Liver (tissue), 8 donors: ENCODE measurements at regions not wholly inside any gene's neighbourhood (a gene's known extent, or its start where the extent isn't known, plus 50 kb on each side); places are given as distances from the start of the nearest gene placed in this dataset.
A peak's percentile ranks its signal among the peaks of the same experiment; 100 is the strongest.

Experiments
- DNase-seq: peaks from one replicate; pipeline ENCODE4 v3.0.0-alpha.2; 2017; ENCODE audit warnings: low spot score
- H3K27ac ChIP-seq, 2 donors: one replicate each; pipeline ENCODE4 v1.7.0; 2013; ENCODE audit warnings: inconsistent platforms in 2 of 2, low read length in 2 of 2, control low read depth in 1 of 2, low read depth in 1 of 2, mild to moderate bottlenecking in 1 of 2
- H3K27me3 ChIP-seq, 4 donors: one replicate each; pipeline versions ENCODE4 v1.6.1 to v1.7.0; 2013; ENCODE audit warnings: low read length in 3 of 4, inconsistent platforms in 1 of 4, mild to moderate bottlenecking in 1 of 4, moderate library complexity in 1 of 4; ENCODE audit not compliant: control insufficient read depth in 4 of 4, insufficient read depth in 4 of 4
- H3K36me3 ChIP-seq, 4 donors: one replicate each; pipeline versions ENCODE4 v1.6.1 to v1.7.0; 2013; ENCODE audit warnings: low read length in 3 of 4, mild to moderate bottlenecking in 3 of 4, low read depth in 1 of 4, moderate library complexity in 1 of 4; ENCODE audit not compliant: control insufficient read depth in 4 of 4, insufficient read depth in 3 of 4
- H3K4me1 ChIP-seq, 4 donors: one replicate each; pipeline versions ENCODE4 v1.6.1 to v1.7.0; 2013; ENCODE audit warnings: low read length in 3 of 4, mild to moderate bottlenecking in 3 of 4, moderate library complexity in 1 of 4; ENCODE audit not compliant: control insufficient read depth in 4 of 4, insufficient read depth in 4 of 4
- H3K4me3 ChIP-seq, 3 donors: one replicate each; pipeline versions ENCODE4 v1.6.1 to v1.7.0; 2013; ENCODE audit warnings: low read length in 3 of 3, control low read depth in 1 of 3, low read depth in 1 of 3, mild to moderate bottlenecking in 1 of 3
- H3K9ac ChIP-seq, 2 donors: one replicate each; pipeline ENCODE4 v1.7.0; 2013; ENCODE audit warnings: low read length in 2 of 2, mild to moderate bottlenecking in 2 of 2, moderate library complexity in 2 of 2, control low read depth in 1 of 2, low read depth in 1 of 2
- H3K9me3 ChIP-seq, 4 donors: one replicate each; pipeline versions ENCODE4 v1.6.1 to v1.7.0; 2013; ENCODE audit warnings: low read length in 3 of 4; ENCODE audit not compliant: control insufficient read depth in 4 of 4
- ATF3 ChIP-seq: IDR thresholded peaks from 2 replicates; pipeline ENCODE4 v1.6.1; 2016; ENCODE audit warnings: antibody characterized with exemption
- EGR1 ChIP-seq, 2 donors: IDR thresholded peaks; 2 replicates each; pipeline ENCODE4 v1.6.1; 2016 to 2018; ENCODE audit warnings: antibody characterized with exemption in 2 of 2, low read depth in 2 of 2
- FOXA1 ChIP-seq: IDR thresholded peaks from 2 replicates; pipeline ENCODE4 v1.6.1; 2016; ENCODE audit warnings: antibody characterized with exemption
- FOXA2 ChIP-seq: IDR thresholded peaks from 2 replicates; pipeline ENCODE4 v1.6.1; 2016; ENCODE audit warnings: antibody characterized with exemption
- GABPA ChIP-seq, 2 donors: IDR thresholded peaks in 1 of 2; conservative IDR thresholded peaks in 1 of 2; 2 replicates each; pipeline ENCODE4 v1.6.1; 2016; ENCODE audit warnings: antibody characterized with exemption in 2 of 2, mild to moderate bottlenecking in 1 of 2, moderate library complexity in 1 of 2
- HNF4A ChIP-seq, 2 donors: conservative IDR thresholded peaks; 2 replicates each; pipeline ENCODE4 v1.6.1; 2016; ENCODE audit warnings: antibody characterized with exemption in 2 of 2, mild to moderate bottlenecking in 2 of 2
- JUND ChIP-seq, 2 donors: IDR thresholded peaks; 2 replicates each; pipeline ENCODE4 v1.6.1; 2016; ENCODE audit warnings: antibody characterized with exemption in 2 of 2
- NR2F2 ChIP-seq: IDR thresholded peaks from 2 replicates; pipeline ENCODE4 v1.6.1; 2016; ENCODE audit warnings: antibody characterized with exemption
- RAD21 ChIP-seq, 2 donors: IDR thresholded peaks; 2 replicates each; pipeline ENCODE4 v1.6.1; 2016; ENCODE audit warnings: antibody characterized with exemption in 2 of 2, mild to moderate bottlenecking in 2 of 2
- RXRA ChIP-seq, 2 donors: IDR thresholded peaks; 2 replicates each; pipeline ENCODE4 v1.6.1; 2017 to 2018; ENCODE audit warnings: antibody characterized with exemption in 2 of 2, mild to moderate bottlenecking in 1 of 2
- SP1 ChIP-seq: IDR thresholded peaks from 2 replicates; pipeline ENCODE4 v1.6.1; 2018; ENCODE audit warnings: antibody characterized with exemption, mild to moderate bottlenecking
- YY1 ChIP-seq: IDR thresholded peaks from 2 replicates; pipeline ENCODE4 v1.6.1; 2016; ENCODE audit warnings: antibody characterized with exemption, mild to moderate bottlenecking
- WGBS: extraction: QIAGEN DNeasy Blood & Tissue Kit; methylation state at CpG from one replicate; pipeline ENCODE4 v1.1.7; 2013; 5-methylcytosine and 5-hydroxymethylcytosine counted together
- TF ChIP-seq, protein P1 (sequence below): IDR thresholded peaks from 2 replicates; pipeline ENCODE4 v1.6.1; 2016; ENCODE audit warnings: antibody characterized with exemption
- TF ChIP-seq, protein P2 (sequence below): fragments of 150-350 bp; IDR thresholded peaks from 2 replicates; pipeline ENCODE4 v1.5.1; 2017; ENCODE audit warnings: improper control_type of control experiment, low read depth, low read length; ENCODE audit not compliant: missing input control
- donor health status: healthy.
- donor health status: healthy.
- donor health status: healthy.
- donor health status: healthy.
- donor health status: healthy.

- DNase-seq = no peak
- TF ChIP-seq JUND (IDR thresholded peaks at IDR 0.05) (no peak), FOXA2 (no peak), EGR1 (IDR thresholded peaks at IDR 0.05; ENCODE audit: low read depth in 2 of 2) (no peak)
Observed at GRCh38 chr10:113441686-113442270, 111.1 kb upstream of the HABP2 start.

DNA sequence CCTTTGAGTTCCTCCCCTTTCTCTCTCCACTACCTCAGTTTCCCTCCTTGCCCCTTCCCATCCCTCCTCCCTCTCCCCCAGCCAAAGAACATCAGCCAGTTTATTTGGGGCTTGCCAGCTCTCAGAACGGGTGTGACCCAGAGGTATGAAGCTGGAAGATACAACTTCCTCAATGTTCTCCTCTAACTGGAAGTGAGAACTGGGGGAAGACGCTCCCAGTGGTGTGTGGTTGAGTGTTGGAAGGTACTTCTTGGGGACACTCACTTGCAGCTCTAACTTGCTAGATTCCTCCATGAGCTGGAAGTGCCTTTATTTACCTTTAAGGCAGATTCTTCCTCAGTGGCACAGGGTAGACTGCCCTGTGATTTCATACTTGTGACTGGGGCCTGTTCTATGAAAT is 110.5 kb upstream of the HABP2 start:
- TF ChIP-seq, protein P1, sequence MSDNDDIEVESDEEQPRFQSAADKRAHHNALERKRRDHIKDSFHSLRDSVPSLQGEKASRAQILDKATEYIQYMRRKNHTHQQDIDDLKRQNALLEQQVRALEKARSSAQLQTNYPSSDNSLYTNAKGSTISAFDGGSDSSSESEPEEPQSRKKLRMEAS = no peak
- TF ChIP-seq JUND (IDR thresholded peaks at IDR 0.05) (no peak), FOXA2 (no peak), EGR1 (IDR thresholded peaks at IDR 0.05; ENCODE audit: low read depth in 2 of 2) (no peak), FOXA1 (no peak)
- no peaks in the 10 kb centered on the region for H3K36me3 ChIP-seq
- WGBS = 78% methylated on average over 2 of the region's 2 CpGs
- no peaks in the 10 kb centered on the region for H3K27me3 ChIP-seq
- H3K27ac ChIP-seq = no peak overlapping the region
- DNase-seq = no peak
- no peaks in the 10 kb centered on the region for H3K9me3 ChIP-seq
- no peak overlapping the region for H3K9ac ChIP-seq
- H3K4me1 ChIP-seq = peaks cover 0 to 6% (median 2%) of the 10 kb centered on the region in 4 donors
- H3K4me3 ChIP-seq = no peak overlapping the region

More at GRCh38 chr10:113441686-113442270, 111.1 kb upstream of the HABP2 start:
- H3K4me1 ChIP-seq = peaks cover 0 to 5% (median 1%) of the 10 kb centered on the region in 4 donors
- no peak overlapping the region for H3K27ac ChIP-seq
- no peaks in the 10 kb centered on the region for H3K27me3 ChIP-seq
- no peaks in the 10 kb centered on the region for H3K36me3 ChIP-seq
- 96% methylated on average over 4 of the region's 4 CpGs for WGBS
- H3K9ac ChIP-seq = no peak overlapping the region
- H3K9me3 ChIP-seq = no peaks in the 10 kb centered on the region
- no peak overlapping the region for H3K4me3 ChIP-seq

DNA sequence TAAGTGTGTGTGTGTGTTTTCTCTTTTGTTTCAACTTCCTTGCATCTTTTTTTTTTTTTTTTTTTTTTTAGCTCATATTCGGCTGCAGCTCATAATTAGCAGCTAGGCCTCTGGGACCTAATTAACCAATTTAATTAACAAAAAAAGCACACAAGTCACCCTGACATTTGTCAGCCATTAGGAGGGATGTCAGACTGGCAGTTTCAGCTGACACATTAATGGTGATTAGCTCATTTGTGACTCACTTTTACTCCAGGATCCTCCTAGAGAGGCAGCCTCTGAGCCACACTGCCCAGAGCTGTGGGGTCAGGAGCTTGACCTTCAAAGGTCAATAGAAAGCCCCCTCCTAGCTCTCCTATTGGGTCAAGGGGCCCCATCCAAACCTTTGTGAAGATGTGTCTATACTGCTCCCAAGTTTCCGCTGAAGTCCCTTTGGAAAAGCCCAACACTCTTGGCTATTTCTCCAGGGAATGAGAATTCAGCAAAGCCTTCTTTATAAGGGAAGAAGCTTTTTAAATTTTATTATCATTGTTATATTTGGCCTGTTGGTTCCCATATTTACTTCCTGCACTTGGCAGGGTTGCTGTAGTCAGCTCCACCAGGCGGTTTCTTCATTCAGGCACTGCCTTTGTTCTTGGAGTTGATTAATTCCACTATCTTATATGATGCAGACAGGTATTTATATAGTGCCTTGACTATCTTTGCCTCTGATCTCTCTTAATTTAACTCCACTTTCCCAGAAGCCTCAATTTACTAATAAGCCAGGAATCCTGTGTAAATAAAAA is 109.5 kb upstream of the HABP2 start:
- H3K9me3 ChIP-seq = no peaks in the 10 kb centered on the region
- no peak overlapping the region for H3K9ac ChIP-seq
- no peak overlapping the region for H3K4me3 ChIP-seq
- TF ChIP-seq JUND (IDR thresholded peaks at IDR 0.05) (no peak), GABPA (IDR thresholded peaks at IDR 0.05 in 1 of 2, conservative IDR thresholded peaks at IDR 0.05 in 1 of 2) (no peak), RAD21 (IDR thresholded peaks at IDR 0.05) (no peak), SP1 (no peak), HNF4A (conservative IDR thresholded peaks at IDR 0.05) (no peak), FOXA1 (no peak), ATF3 (no peak), YY1 (no peak)
- peaks cover 0 to 6% (median 3%) of the 10 kb centered on the region in 4 donors for H3K4me1 ChIP-seq
- H3K27ac ChIP-seq = no peak overlapping the region
- no peaks in the 10 kb centered on the region for H3K27me3 ChIP-seq
- DNase-seq = no peak
- H3K36me3 ChIP-seq = no peaks in the 10 kb centered on the region
- 86% methylated on average over 3 of the region's 3 CpGs for WGBS

DNA sequence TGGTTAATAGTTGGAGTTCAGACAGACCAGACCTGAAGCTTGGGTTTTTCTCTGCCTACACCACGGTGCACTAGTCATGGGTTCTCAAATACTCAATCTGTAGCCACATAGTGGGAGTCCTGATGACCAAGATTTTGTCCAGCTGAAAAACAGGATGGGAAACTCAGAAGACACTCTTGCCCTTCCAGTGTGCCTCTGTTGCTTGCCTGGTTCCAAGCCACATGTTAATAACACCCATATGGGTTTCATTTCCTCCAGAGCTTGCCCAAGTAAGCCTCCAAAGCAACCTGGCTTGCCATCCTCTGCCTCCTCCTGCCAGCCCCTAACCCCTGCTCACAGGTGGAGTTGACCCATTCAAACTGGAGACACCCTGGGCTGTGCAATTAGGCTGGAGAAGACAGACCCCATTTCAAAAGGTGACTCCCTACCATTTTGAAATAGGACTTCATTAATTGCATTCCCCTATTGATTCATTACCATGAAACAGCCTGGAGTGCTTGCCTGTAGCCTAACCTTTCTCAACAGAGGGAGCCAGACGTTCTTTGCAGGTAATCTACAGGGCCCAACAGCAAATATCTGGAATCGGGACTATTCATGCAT is 108.0 kb upstream of the HABP2 start:
- Histone ChIP-seq H3K4me3 (no peak overlapping the region), H3K27ac (no peak overlapping the region), H3K4me1 (peaks cover 0 to 6% (median 3%) of the 10 kb centered on the region in 4 donors), H3K27me3 (no peaks in the 10 kb centered on the region), H3K36me3 (no peaks in the 10 kb centered on the region), H3K9me3 (no peaks in the 10 kb centered on the region), H3K9ac (no peak overlapping the region)
- peak; percentile 20 for DNase-seq
- TF ChIP-seq, protein P2, sequence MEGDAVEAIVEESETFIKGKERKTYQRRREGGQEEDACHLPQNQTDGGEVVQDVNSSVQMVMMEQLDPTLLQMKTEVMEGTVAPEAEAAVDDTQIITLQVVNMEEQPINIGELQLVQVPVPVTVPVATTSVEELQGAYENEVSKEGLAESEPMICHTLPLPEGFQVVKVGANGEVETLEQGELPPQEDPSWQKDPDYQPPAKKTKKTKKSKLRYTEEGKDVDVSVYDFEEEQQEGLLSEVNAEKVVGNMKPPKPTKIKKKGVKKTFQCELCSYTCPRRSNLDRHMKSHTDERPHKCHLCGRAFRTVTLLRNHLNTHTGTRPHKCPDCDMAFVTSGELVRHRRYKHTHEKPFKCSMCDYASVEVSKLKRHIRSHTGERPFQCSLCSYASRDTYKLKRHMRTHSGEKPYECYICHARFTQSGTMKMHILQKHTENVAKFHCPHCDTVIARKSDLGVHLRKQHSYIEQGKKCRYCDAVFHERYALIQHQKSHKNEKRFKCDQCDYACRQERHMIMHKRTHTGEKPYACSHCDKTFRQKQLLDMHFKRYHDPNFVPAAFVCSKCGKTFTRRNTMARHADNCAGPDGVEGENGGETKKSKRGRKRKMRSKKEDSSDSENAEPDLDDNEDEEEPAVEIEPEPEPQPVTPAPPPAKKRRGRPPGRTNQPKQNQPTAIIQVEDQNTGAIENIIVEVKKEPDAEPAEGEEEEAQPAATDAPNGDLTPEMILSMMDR = no peak
- TF ChIP-seq NR2F2 (no peak), FOXA1 (no peak), YY1 (no peak), RXRA (IDR thresholded peaks at IDR 0.05) (no peak)
- 92% methylated on average over 3 of the region's 3 CpGs for WGBS
